Right renal pelvis (tissue), 4 donors: ENCODE measurements at regions not wholly inside any gene's neighbourhood (a gene's known extent, or its start where the extent isn't known, plus 50 kb on each side); places are given as distances from the start of the nearest gene placed in this dataset.
"Not testable (repeated sequence)": the region's sequence is repeated elsewhere in the genome, so short reads cannot be mapped to it uniquely, and the experiment has no call there.

Source experiments
- DNase-seq, 4 donors: peaks; one replicate each; pipeline ENCODE4 v3.0.0-alpha.2; 2013; ENCODE audit warnings: low read depth in 4 of 4, low spot score in 3 of 4, missing footprints in 1 of 4

DNA sequence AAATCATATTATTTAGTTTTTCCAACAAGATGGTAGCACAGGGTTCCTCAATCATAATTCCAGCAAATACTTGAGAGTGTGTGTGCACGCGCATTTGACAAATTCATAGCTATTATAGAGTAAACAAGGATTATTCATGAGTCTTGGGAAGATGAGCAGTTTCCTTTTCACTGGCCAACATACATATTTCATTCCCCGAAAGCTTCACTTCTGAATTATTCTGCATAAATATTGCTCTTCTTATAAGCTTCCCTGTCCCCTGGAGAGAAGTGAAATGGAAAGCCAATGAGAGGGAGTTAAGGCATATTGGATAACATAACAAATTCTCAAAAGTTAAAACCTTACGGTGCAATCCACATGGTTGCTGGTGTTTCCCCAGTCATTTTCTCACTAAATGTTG is 386.4 kb upstream of the SEMA6A start:
- no peak for DNase-seq

DNA sequence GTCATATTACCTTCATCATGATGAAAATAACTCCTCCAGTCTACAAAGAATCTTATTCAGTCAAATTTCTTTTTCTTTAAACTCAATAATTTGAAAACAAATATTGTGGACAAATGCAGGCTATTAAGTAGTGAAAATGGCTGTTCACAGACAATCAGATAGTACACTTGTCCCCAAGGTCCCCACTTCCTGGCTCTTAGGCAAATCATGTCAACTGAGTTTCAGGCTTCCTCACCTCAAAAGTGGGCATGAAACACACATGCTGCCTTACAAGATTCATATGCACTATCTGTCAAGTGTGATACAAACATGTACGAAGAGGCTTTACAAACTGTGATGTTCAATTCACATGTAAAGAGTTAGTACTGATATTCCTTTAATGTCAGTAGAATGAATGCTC is 385.2 kb upstream of the SEMA6A start:
- no peak for DNase-seq

- no peak for DNase-seq
Measured at GRCh38 chr5:116953251-116953930, 378.8 kb upstream of the SEMA6A start.

DNA sequence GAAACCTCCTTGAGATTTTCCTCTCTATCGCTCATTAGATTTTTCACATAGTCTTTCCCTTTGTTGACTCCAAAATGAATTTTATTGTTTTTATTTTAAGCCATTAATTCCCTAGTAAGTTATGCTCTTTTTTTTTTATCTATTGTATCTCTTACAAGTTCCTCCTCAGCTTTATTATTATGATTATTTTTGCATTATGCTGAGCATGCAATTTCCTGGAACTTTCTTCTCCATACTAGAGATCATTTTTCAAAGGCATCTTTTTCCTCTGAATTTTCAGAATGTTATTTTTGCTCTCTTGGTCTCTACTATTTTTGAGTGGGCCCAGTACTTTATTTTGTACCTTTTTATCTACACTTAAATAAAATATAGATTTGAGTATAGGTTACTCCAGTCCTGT is 376.6 kb upstream of the SEMA6A start:
- no peak for DNase-seq

DNA sequence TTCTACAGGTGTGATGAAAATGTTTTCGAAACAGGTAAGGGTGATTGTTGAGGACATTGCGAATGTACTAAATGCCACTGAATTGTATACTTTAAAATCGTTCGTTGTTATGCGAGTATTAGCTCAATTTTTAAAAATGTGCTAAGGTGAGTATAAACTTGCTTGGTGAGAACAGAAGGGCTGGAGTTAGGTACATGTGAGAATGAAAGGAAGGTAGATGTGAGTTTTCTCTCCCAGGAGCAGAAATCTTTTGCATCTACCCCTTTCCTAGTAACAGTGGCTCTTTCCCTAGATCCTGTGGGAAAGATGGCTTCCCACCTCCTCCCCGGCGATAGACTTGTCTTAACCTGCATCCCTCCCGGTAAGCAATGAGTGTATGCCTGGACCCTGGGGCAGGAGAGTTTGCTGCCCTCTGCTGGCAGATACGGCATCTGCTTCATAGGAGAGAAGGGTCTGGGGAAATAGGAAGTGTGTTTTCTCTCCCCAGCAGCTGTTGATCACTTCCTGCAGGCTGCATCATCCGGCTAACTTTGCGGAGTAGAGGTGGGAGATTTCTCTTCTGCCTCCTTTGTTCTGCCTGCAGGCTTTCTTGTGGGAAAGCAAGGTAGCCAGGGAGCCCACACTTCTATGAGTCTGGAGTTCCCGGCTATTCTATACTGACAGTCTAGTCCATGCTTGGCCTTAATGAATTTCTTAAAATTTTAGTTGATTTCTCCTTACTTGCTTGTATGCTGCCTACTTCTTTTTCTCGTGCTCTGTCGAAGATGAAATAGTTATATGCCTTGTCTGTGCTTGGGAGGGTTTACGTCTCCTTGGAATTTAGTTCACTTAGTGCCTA is 373.3 kb upstream of the SEMA6A start:
- no peak for DNase-seq

DNA sequence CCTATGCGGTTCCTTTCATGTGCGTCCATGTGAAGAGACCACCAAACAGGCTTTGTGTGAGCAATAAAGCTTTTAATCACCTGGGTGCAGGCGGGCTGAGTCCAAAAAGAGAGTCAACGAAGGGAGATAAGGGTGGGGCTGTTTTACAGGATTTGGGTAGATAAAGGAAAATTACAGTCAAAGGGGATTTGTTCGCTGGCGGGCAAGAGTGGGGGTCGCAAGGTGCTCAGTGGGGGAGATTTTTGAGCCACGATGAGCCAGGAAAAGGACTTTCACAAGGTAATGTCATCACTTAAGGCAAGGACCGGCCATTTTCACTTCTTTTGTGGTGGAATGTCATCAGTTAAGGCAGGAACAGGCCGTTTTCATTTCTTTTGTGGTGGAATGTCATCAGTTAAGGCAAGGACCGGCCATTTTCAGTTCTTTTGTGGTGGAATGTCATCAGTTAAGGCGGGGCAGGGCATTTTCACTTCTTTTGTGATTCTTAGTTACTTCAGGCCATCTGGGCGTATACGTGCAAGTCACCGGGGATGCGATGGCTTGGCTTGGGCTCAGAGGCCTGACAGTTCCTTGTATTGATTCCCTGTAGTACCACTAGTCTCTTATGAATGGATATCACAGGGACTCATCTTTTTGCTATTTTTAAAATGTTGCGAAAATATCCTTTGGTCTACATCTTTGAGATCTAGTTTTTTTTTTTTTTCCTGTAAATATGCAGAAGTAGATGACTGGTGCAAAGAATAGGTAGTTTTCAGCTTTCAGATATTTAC is 371.2 kb upstream of the SEMA6A start:
- DNase-seq, result not testable (repeated sequence)

DNA sequence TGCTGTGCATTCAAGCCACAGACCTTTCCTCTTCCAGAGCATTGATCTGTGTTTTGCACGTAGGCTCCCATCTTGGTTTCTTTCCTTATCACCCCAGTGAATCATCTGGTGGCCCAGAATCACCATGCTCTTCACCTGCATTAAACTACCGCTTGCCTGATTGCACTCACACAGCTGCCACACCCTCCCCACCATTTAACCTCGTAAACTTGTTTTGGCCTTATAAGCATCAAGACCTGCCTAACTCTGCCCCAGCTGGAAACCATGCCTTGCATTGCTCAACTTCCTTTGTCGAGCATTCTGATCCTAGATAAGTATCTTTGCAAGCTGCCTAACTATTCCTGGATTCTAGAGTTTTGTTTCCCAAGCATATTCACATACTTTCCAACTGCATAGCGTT is 369.6 kb upstream of the SEMA6A start:
- no peak for DNase-seq

GRCh38 chr5:116942622-116943021 is 368.0 kb upstream of the SEMA6A start:
- no peak for DNase-seq

GRCh38 chr5:116939641-116940040 is 365.0 kb upstream of the SEMA6A start:
- DNase-seq, result no peak

- no peak for DNase-seq
Measured at GRCh38 chr5:116938488-116938887, 363.9 kb upstream of the SEMA6A start.

DNA sequence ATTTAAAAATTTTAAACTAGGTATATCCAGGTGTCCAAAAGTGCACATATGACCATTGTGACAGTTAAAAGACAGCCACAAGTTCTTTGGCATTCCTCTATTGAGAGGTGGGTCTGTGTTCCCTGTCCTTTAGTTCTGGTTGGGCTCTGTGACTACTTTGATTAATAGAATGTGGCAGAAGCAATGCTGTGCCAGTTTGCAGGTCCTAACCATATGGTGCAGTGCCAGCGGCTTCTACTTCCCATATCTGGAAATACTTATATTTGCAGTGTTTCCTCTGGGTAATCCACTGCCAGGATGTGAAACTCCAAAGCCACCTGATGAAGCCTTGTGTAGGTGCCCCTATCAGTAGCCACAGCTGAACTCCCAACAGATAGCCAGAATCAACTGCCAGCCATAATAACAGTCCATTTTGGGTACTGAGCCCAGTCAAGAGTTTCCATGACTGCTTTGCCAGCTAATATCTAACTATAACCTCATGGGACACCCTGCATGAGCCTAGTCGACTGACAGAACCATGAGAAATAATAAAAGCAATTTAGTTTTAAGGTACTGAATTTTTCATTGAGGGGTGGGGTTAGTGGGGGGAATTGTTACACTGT is 361.0 kb upstream of the SEMA6A start:
- DNase-seq, result no peak

DNA sequence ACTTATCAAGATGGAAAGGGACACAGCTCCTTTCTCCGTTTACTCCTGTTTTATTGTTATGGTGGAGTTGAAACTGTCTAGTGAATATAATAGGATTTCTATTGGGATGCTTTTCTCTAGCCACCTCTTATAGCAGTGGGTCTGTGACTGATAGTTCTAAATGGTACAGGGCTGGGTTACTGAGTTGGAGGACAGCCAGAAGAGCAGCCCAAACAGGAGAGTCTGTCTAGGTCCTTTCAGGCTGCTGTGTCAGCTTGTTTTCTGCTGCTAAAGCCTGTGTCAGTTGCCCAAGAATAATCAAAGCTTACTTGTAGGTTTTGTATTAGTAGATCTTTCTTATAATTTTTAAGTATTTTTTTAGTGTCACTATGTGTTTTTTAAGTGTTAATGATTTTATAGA is 356.0 kb upstream of the SEMA6A start:
- no peak for DNase-seq

- no peak for DNase-seq
Measured at GRCh38 chr5:116923344-116923743, 348.7 kb upstream of the SEMA6A start.

- DNase-seq, result no peak
Measured at GRCh38 chr5:116922532-116922931, 347.9 kb upstream of the SEMA6A start.

- DNase-seq, result no peak
Measured at GRCh38 chr5:116914869-116915504, 340.4 kb upstream of the SEMA6A start.

DNA sequence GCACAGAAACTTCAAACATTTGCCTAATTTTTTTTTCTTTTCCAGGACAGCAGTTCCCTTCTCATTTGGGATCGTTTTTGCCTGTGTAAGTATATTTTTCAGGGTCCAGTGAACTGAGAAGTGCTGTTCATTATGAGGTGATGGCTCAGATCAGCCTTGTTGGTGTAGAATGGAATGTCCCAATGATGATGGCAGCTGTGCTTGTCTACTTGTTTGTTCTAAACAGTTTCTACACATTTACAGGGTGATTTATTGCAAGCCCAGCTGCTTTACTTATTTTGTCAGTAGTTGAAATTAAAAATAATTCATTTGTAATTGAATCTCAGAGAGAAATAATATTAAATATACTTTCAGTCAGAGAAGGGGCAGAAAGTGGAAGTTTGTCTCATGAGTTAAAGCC is 337.6 kb upstream of the SEMA6A start:
- DNase-seq, result no peak

- no peak for DNase-seq
Measured at GRCh38 chr5:116911074-116911473, 336.5 kb upstream of the SEMA6A start.

DNA sequence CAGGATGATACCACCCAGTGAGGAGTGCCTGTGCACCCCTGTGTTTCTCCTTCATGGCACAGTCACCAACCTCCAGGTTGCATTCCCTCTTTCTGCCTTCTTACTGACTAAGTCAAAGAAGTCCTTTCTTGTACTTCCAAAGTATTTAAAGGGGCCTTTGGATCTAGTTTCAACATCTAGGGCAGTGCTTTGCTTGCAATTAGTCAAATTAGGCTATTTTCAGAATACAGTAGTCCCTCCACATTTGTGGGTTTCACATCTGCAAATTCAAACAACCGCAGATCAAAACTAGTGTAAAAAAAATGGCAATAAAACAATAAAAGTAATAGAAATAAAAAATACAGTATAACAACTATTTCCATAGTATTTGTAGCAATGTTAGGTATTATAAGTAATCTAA is 333.9 kb upstream of the SEMA6A start:
- no peak for DNase-seq

GRCh38 chr5:116905885-116906284 is 331.3 kb upstream of the SEMA6A start:
- no peak for DNase-seq

GRCh38 chr5:116900793-116901192 is 326.2 kb upstream of the SEMA6A start:
- DNase-seq, result no peak

DNA sequence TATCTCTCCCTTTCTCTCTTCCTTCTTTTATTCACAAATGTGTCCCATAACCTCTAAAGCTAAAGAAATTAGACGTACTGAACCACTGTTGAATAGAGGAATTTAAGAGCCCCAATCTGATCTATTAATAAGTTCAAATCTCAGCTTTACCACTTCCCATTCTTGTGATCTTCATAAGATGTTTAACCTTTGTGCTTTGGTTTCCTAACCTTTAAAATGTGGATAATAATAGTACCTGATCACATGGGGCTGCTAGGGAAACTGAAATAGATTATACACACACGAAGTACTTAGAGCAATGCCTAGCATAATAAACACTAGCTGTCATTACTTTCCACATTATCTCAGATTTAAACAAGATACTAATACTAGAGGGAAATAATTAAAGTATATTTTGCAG is 324.3 kb upstream of the SEMA6A start:
- no peak for DNase-seq
